AG09319 (cell line): ENCODE measurements at regions not wholly inside any gene's neighbourhood (a gene's known extent, or its start where the extent isn't known, plus 50 kb on each side); places are given as distances from the start of the nearest gene placed in this dataset.

ENCODE experiments used
- DNase-seq: peaks from one replicate; pipeline ENCODE4 v3.0.0-alpha.2; 2010; ENCODE audit warnings: low read depth; ENCODE audit errors: extremely low read depth
- TF ChIP-seq, protein P1 (sequence below): IDR thresholded peaks from 2 replicates; pipeline ENCODE4 v1.5.1; 2011; ENCODE audit warnings: low read depth, mild to moderate bottlenecking, inconsistent platforms, low read length, moderate library complexity

- TF ChIP-seq, protein P1, sequence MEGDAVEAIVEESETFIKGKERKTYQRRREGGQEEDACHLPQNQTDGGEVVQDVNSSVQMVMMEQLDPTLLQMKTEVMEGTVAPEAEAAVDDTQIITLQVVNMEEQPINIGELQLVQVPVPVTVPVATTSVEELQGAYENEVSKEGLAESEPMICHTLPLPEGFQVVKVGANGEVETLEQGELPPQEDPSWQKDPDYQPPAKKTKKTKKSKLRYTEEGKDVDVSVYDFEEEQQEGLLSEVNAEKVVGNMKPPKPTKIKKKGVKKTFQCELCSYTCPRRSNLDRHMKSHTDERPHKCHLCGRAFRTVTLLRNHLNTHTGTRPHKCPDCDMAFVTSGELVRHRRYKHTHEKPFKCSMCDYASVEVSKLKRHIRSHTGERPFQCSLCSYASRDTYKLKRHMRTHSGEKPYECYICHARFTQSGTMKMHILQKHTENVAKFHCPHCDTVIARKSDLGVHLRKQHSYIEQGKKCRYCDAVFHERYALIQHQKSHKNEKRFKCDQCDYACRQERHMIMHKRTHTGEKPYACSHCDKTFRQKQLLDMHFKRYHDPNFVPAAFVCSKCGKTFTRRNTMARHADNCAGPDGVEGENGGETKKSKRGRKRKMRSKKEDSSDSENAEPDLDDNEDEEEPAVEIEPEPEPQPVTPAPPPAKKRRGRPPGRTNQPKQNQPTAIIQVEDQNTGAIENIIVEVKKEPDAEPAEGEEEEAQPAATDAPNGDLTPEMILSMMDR = no peak
- DNase-seq = no peak
Measured at GRCh38 chr2:67658820-67659219, 261.7 kb downstream of the ETAA1 start.

- DNase-seq = no peak
- TF ChIP-seq, protein P1 = no peak
Measured at GRCh38 chr2:67660015-67660602, 263.0 kb downstream of the ETAA1 start.

DNA sequence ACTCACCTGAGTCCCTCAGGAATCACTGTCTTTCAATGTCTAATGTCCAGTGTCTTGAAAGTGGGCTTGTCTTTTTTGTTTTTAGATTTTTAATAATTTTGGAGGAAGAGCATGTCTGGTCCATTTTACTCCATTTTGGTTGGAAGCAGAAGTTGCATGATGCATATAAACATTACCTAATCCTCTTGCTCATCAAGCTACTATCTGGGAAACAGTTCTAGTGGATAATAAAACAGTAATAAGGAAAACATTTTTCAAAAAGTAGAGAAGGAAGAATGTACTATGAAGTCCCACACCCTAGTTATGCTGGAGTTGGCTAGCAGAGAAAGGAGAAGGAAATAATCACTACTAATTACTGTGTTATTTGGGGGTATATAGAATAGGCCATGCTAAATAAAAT, 263.7 kb downstream of the ETAA1 start:
- DNase-seq = no peak
- TF ChIP-seq, protein P1 = no peak

DNA sequence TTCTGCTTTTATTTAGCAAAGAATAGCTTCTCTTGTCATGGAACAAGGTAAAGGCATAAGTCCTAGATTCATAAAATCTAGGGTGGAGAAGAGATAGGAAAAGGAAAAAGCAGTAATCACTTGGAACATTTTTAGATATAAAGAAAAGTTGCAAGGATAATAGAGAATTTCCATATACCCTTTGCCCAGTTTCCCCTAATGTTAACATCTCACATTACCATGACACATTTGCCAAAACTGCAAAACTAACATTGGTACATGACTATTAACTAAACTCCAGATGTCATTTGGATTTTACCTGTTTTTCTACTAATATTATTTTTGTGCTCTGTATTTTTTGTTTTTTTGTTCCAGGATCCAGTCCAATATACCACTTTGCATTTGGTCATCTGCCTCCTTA, 265.1 kb downstream of the ETAA1 start:
- TF ChIP-seq, protein P1 = no peak
- DNase-seq = no peak

DNA sequence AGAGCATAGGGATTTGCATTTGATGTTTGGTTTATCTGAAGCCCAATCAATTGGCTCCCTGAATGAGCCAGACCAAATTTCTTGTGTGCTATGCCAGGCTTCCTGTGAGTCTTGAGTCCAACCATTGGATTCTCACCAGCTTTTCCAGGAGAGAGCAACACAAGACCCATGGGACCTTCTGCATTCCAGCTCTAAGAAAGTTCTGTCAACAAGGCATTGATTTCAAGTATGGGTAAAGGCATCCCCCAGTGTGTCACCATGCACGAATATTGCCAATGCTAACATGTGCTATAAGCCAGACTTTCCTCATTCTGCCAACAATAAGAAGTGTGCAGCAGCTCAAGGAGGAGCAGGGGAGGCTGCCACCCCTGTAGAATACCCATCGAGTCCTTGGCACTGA, 266.6 kb downstream of the ETAA1 start:
- TF ChIP-seq, protein P1 = no peak
- DNase-seq = no peak

- TF ChIP-seq, protein P1 = no peak
- no peak for DNase-seq
Measured at GRCh38 chr2:67666386-67667053, 269.4 kb downstream of the ETAA1 start.

DNA sequence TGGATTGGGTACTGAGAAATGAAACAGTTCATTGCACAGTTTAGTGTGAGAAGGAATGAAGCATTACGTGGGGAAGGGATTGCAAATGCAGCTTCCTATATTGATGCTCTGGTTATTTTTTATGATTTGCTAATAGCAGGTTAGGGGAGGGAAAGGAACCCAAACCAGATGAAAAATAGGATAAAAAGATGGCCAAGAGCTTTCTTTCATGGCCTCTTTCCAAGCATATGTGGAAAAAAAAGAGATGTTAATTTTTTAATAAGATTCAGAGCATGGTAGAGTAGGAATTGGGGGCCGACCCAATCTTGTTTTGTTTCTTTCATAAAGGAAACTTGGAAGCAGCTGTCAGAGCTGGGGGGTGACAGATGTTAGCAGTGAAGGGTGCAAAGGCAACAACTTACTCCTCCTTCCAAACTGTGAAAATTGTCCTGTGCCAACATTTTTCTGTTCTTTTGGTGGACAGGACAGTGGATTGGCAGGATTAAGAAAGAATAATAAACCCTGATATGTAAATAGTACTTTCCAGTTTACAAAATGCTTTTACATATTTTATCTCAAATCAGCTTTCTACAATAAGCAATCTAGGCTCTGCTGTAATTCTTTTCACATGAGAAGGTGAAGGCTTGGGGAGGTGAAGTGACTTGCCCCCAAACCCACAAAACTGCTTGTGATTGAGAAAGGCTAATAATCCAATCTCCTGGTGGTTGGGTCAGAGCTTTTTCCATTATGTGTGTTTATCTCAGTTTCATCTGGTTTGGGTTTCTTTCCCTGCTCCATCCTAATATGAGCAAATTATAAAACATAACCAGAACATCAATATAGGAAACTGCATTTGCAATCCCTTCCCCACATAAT, 270.1 kb downstream of the ETAA1 start:
- DNase-seq = peak; percentile 45
- TF ChIP-seq, protein P1 = no peak
